Esophagus (tissue), 2 donors: ENCODE measurements at regions not wholly inside any gene's neighbourhood (a gene's known extent, or its start where the extent isn't known, plus 50 kb on each side); places are given as distances from the start of the nearest gene placed in this dataset.

Experiments
- H3K27ac ChIP-seq, 2 donors: one replicate each; pipeline ENCODE4 v1.5.1; 2013; ENCODE audit warnings: low read depth in 2 of 2, mild to moderate bottlenecking in 2 of 2, inconsistent platforms in 1 of 2, low read length in 1 of 2, moderate library complexity in 1 of 2
- H3K27me3 ChIP-seq, 2 donors: one replicate each; pipeline ENCODE4 v1.6.1; 2013; ENCODE audit warnings: low read length in 2 of 2, control low read depth in 1 of 2, mild to moderate bottlenecking in 1 of 2; ENCODE audit not compliant: insufficient read depth in 2 of 2, control insufficient read depth in 1 of 2
- H3K36me3 ChIP-seq, 2 donors: one replicate each; pipeline ENCODE4 v1.6.1; 2013; ENCODE audit warnings: low read length in 1 of 2; ENCODE audit not compliant: control insufficient read depth in 2 of 2, insufficient read depth in 2 of 2
- H3K4me1 ChIP-seq, 2 donors: one replicate each; pipeline ENCODE4 v1.6.1; 2013; ENCODE audit warnings: low read length in 1 of 2; ENCODE audit not compliant: control insufficient read depth in 2 of 2, insufficient read depth in 2 of 2
- H3K4me3 ChIP-seq, 2 donors: one replicate each; pipeline ENCODE4 v1.5.1; 2013; ENCODE audit warnings: low read length in 2 of 2, mild to moderate bottlenecking in 2 of 2, low read depth in 1 of 2, moderate library complexity in 1 of 2
- H3K9me3 ChIP-seq, 2 donors: one replicate each; pipeline ENCODE4 v1.6.1; 2013; ENCODE audit warnings: mild to moderate bottlenecking in 2 of 2, low read depth in 1 of 2, low read length in 1 of 2, moderate library complexity in 1 of 2; ENCODE audit not compliant: control insufficient read depth in 2 of 2, insufficient read depth in 1 of 2
- WGBS, 2 donors: extraction: QIAGEN DNeasy Blood & Tissue Kit; methylation state at CpG; one replicate each; pipeline ENCODE4 v1.1.7; 2013; 5-methylcytosine and 5-hydroxymethylcytosine counted together
- donor health status: healthy with polysubstance abuse.
- donor health status: Bipolar disorder and iron deficiency.

GRCh38 chr3:31417486-31417885, 115.2 kb upstream of the STT3B start:
- Histone ChIP-seq H3K9me3 (no peaks in the 10 kb centered on the region), H3K4me3 (no peak overlapping the region), H3K36me3 (no peaks in the 10 kb centered on the region), H3K27me3 (no peaks in the 10 kb centered on the region), H3K27ac (no peak overlapping the region), H3K4me1 (no peaks in the 10 kb centered on the region)
- WGBS, 2 donors: 52 to 53% methylated on average over 1 of the region's 1 CpG

GRCh38 chr3:31420311-31420710, 112.4 kb upstream of the STT3B start:
- Histone ChIP-seq H3K36me3 (no peaks in the 10 kb centered on the region), H3K4me3 (no peak overlapping the region), H3K9me3 (no peaks in the 10 kb centered on the region), H3K27ac (no peak overlapping the region), H3K27me3 (peaks cover 0 to 4% of the 10 kb centered on the region in 2 donors), H3K4me1 (no peaks in the 10 kb centered on the region)
- 87 to 91% methylated on average over 4 of the region's 4 CpGs for WGBS, 2 donors

- 85 to 89% methylated on average over 2 of the region's 2 CpGs for whole genome bisulfite sequencing, 2 donors
Observed at GRCh38 chr3:31421314-31422048, 111.2 kb upstream of the STT3B start.

GRCh38 chr3:31422237-31422636, 110.5 kb upstream of the STT3B start:
- Histone ChIP-seq H3K27ac (no peak overlapping the region), H3K27me3 (peaks cover 0 to 4% of the 10 kb centered on the region in 2 donors), H3K9me3 (no peaks in the 10 kb centered on the region), H3K4me3 (no peak overlapping the region), H3K4me1 (no peaks in the 10 kb centered on the region), H3K36me3 (no peaks in the 10 kb centered on the region)
- 80 to 97% methylated on average over 1 of the region's 1 CpG for WGBS, 2 donors

More at GRCh38 chr3:31421314-31422048, 111.2 kb upstream of the STT3B start:
- Histone ChIP-seq H3K4me1 (no peaks in the 10 kb centered on the region), H3K4me3 (no peak overlapping the region), H3K9me3 (no peaks in the 10 kb centered on the region), H3K36me3 (no peaks in the 10 kb centered on the region), H3K27ac (no peak overlapping the region), H3K27me3 (peaks cover 0 to 4% of the 10 kb centered on the region in 2 donors)

- 53 to 76% methylated on average over 2 of the region's 2 CpGs for WGBS, 2 donors
Observed at GRCh38 chr3:31423482-31423881, 109.2 kb upstream of the STT3B start.

GRCh38 chr3:31425401-31425800, 107.3 kb upstream of the STT3B start:
- H3K9me3 ChIP-seq: no peaks in the 10 kb centered on the region
- no peaks in the 10 kb centered on the region for H3K36me3 ChIP-seq
- H3K4me1 ChIP-seq: no peaks in the 10 kb centered on the region
- H3K27ac ChIP-seq: no peak overlapping the region
- H3K27me3 ChIP-seq: peaks cover 0 to 4% of the 10 kb centered on the region in 2 donors
- H3K4me3 ChIP-seq: no peak overlapping the region

More at GRCh38 chr3:31423482-31423881, 109.2 kb upstream of the STT3B start:
- Histone ChIP-seq H3K4me1 (no peaks in the 10 kb centered on the region), H3K9me3 (no peaks in the 10 kb centered on the region), H3K4me3 (no peak overlapping the region), H3K27ac (no peak overlapping the region), H3K27me3 (peaks cover 0 to 4% of the 10 kb centered on the region in 2 donors), H3K36me3 (no peaks in the 10 kb centered on the region)

- Histone ChIP-seq H3K9me3 (no peaks in the 10 kb centered on the region), H3K27ac (no peak overlapping the region), H3K4me3 (no peak overlapping the region), H3K36me3 (no peaks in the 10 kb centered on the region), H3K27me3 (peaks cover 0 to 2% of the 10 kb centered on the region in 2 donors), H3K4me1 (no peaks in the 10 kb centered on the region)
- 91 to 95% methylated on average over 1 of the region's 1 CpG for WGBS, 2 donors
Observed at GRCh38 chr3:31427623-31428022, 105.1 kb upstream of the STT3B start.

GRCh38 chr3:31431321-31431720, 101.4 kb upstream of the STT3B start:
- no peak overlapping the region for H3K27ac ChIP-seq
- peaks cover 0 to 2% of the 10 kb centered on the region in 2 donors for H3K36me3 ChIP-seq
- H3K4me1 ChIP-seq: peaks cover 0 to 3% of the 10 kb centered on the region in 2 donors
- H3K9me3 ChIP-seq: no peaks in the 10 kb centered on the region
- H3K4me3 ChIP-seq: no peak overlapping the region
- WGBS, 2 donors: 77 to 82% methylated on average over 3 of the region's 3 CpGs
- no peaks in the 10 kb centered on the region for H3K27me3 ChIP-seq

- 40 to 45% methylated on average over 7 of the region's 7 CpGs for WGBS, 2 donors
- no peaks in the 10 kb centered on the region for H3K9me3 ChIP-seq
- peaks cover 0 to 2% of the 10 kb centered on the region in 2 donors for H3K36me3 ChIP-seq
- H3K27ac ChIP-seq: no peak overlapping the region
- no peak overlapping the region for H3K4me3 ChIP-seq
- H3K27me3 ChIP-seq: no peaks in the 10 kb centered on the region
- H3K4me1 ChIP-seq: peaks cover 0 to 3% of the 10 kb centered on the region in 2 donors
Observed at GRCh38 chr3:31432897-31433678, 99.6 kb upstream of the STT3B start.

- Histone ChIP-seq H3K36me3 (peaks cover 0 to 2% of the 10 kb centered on the region in 2 donors), H3K27me3 (no peaks in the 10 kb centered on the region), H3K4me1 (peaks cover 0 to 3% of the 10 kb centered on the region in 2 donors), H3K4me3 (no peak overlapping the region), H3K9me3 (no peaks in the 10 kb centered on the region), H3K27ac (no peak overlapping the region)
Observed at GRCh38 chr3:31433679-31433992, 99.1 kb upstream of the STT3B start.
